K562 (cell line): ENCODE measurements at regions not wholly inside any gene's neighbourhood (a gene's known extent, or its start where the extent isn't known, plus 50 kb on each side); places are given as distances from the start of the nearest gene placed in this dataset.

Source experiments
- ATAC-seq: fragments of 200-7000 bp; cut with Tn5 transposase; 3 replicates; pipeline ENCODE4 v1.9.1; 2020; ENCODE audit warnings: moderate library complexity
- BruUV-seq: library from RNA; stranded (reverse); fragments of 400-500 nt; replicated peaks from 2 replicates; lab custom pipeline; 2021; lab: Mats Ljungman, UMichigan
- CTCF ChIA-PET: fragments of 300-600 bp; formaldehyde crosslinking; extraction: SDS; loops from one replicate; lab custom pipeline; 2021; ENCODE audit warnings: low intra/inter-chr PET ratio; lab: Yijun Ruan, JAX
- POLR2A ChIA-PET: fragments of 300-600, 350-650 bp; sonication (Branson Sonifier 250); formaldehyde crosslinking; extraction: SDS; loops from one replicate; lab custom pipeline; 2021; ENCODE audit warnings: antibody characterized with exemption, inconsistent platforms; lab: Yijun Ruan, JAX
- DNase-seq, 4 experiments: peaks; one replicate each; pipeline versions ENCODE4 v3.0.0 to v3.0.0-alpha.2; 2011 to 2018; ENCODE audit warnings: low spot score in 3 of 4, mixed read lengths in 3 of 4; ENCODE audit errors: extremely low read depth in 1 of 4
- FAIRE-seq: peaks from 2 replicates; lab custom pipeline; 2011; peaks lifted over from hg19 to GRCh38; lab: Jason Lieb, UNC
- H2AFZ ChIP-seq: 2 replicates; pipeline ENCODE4 v1.6.0; 2011; ENCODE audit warnings: low read depth, low read length, control low read depth, inconsistent platforms
- H3K27ac ChIP-seq: fragments of 200-600 bp; 3 replicates; pipeline ENCODE4 v1.8.0; 2011; ENCODE audit warnings: low read depth, mild to moderate bottlenecking, control low read depth, inconsistent platforms, low read length, moderate library complexity, mixed read lengths; ENCODE audit errors: extremely low read depth
- H3K27me3 ChIP-seq, 2 experiments: fragments of 300-600 bp in 1 of 2; 2 replicates in 1 of 2; 3 replicates in 1 of 2; pipeline versions ENCODE4 v1.6.0 to v1.8.0; 2011; ENCODE audit warnings: inconsistent platforms in 2 of 2, low read length in 2 of 2, mild to moderate bottlenecking in 1 of 2, mixed read lengths in 1 of 2, moderate library complexity in 1 of 2; ENCODE audit not compliant: control insufficient read depth in 2 of 2, insufficient read depth in 2 of 2
- H3K36me3 ChIP-seq: fragments of 300-600 bp; 3 replicates; pipeline ENCODE4 v1.8.0; 2011; ENCODE audit warnings: mild to moderate bottlenecking, low read length, inconsistent platforms; ENCODE audit not compliant: control insufficient read depth, insufficient read depth
- H3K4me1 ChIP-seq, 2 experiments: fragments of 200-600 bp in 1 of 2; replicated peaks in 1 of 2; 2 replicates in 1 of 2; 3 replicates in 1 of 2; pipeline versions ENCODE4 v1.5.1 to v1.8.0; 2011; ENCODE audit warnings: inconsistent platforms in 2 of 2, low read length in 2 of 2, mild to moderate bottlenecking in 1 of 2, mixed read lengths in 1 of 2, moderate library complexity in 1 of 2; ENCODE audit not compliant: control insufficient read depth in 2 of 2, insufficient read depth in 2 of 2
- H3K4me2 ChIP-seq: 2 replicates; pipeline ENCODE4 v1.6.1; 2011; ENCODE audit warnings: low read length, control low read depth, inconsistent platforms, mixed read lengths; ENCODE audit not compliant: insufficient read depth
- H3K4me3 ChIP-seq: fragments of 200-600 bp; sonication (generic), shearing (Covaris generic); 2 replicates; pipeline ENCODE4 v1.5.1; 2016; ENCODE audit warnings: control low read depth, inconsistent platforms
- H3K79me2 ChIP-seq: fragments of 200-600 bp; 3 replicates; pipeline ENCODE4 v1.8.0; 2011; ENCODE audit warnings: low read length, inconsistent platforms; ENCODE audit not compliant: control insufficient read depth, insufficient read depth
- H3K9ac ChIP-seq, 2 experiments: 2 replicates each; pipeline versions ENCODE4 v1.6.0 to v1.6.1; 2011; ENCODE audit warnings: low read depth in 2 of 2, low read length in 2 of 2, control low read depth in 1 of 2, inconsistent platforms in 1 of 2, mild to moderate bottlenecking in 1 of 2, mixed read lengths in 1 of 2; ENCODE audit not compliant: insufficient read depth in 1 of 2
- H3K9me1 ChIP-seq: one replicate; pipeline ENCODE4 v1.6.0; 2011; ENCODE audit warnings: inconsistent platforms, mild to moderate bottlenecking, low read length, moderate library complexity; ENCODE audit not compliant: control insufficient read depth, insufficient read depth
- H3K9me3 ChIP-seq: replicated peaks from 2 replicates; pipeline ENCODE4 v1.5.1; 2011; ENCODE audit warnings: low read depth, low read length, inconsistent platforms; ENCODE audit not compliant: control insufficient read depth, insufficient read depth
- H4K20me1 ChIP-seq: replicated peaks from 2 replicates; pipeline ENCODE4 v1.6.1; 2011; ENCODE audit warnings: low read length, inconsistent platforms, mixed read lengths; ENCODE audit not compliant: control insufficient read depth, insufficient read depth
- ATF7 ChIP-seq: fragments of 450-650 bp; IDR thresholded peaks from 2 replicates; pipeline ENCODE4 v1.7.1; 2014; ENCODE audit warnings: mild to moderate bottlenecking, moderate library complexity
- CEBPB ChIP-seq: fragments of 450-650 bp; IDR thresholded peaks from 2 replicates; pipeline ENCODE4 v1.6.1; 2016; ENCODE audit warnings: missing genetic modification characterization, missing compliant biosample characterization
- HOXB6 ChIP-seq: fragments of 250-450 bp; sonication (Bioruptor Pico); IDR thresholded peaks from 2 replicates; pipeline ENCODE4 v1.5.1; 2022; ENCODE audit warnings: mild to moderate bottlenecking, borderline replicate concordance
- ZNF124 ChIP-seq: sonication (generic); formaldehyde crosslinking; IDR thresholded peaks from 2 replicates; pipeline ENCODE4 v1.8.1; 2022; ENCODE audit warnings: missing genetic modification reagents
- ZNF311 ChIP-seq: fragments of 250-450 bp; sonication (Bioruptor Pico); IDR thresholded peaks from 2 replicates; pipeline ENCODE4 v1.4.0; 2020; ENCODE audit warnings: mild to moderate bottlenecking, moderate library complexity
- WGBS: fragments of 100-300 bp; shearing (Covaris generic); methylation state at CpG from one replicate; pipeline ENCODE4 v1.1.6; 2016; ENCODE audit warnings: low coverage, mixed read lengths; ENCODE audit not compliant: insufficient coverage; ENCODE audit errors: missing lambda C conversion rate; 5-methylcytosine and 5-hydroxymethylcytosine counted together
- in situ Hi-C: fragments of 300-500 bp; cut with MboI; formaldehyde crosslinking; loops from 4 replicates; pipeline ENCODE4 v1.15.0; 2018; ENCODE audit warnings: inconsistent platforms, mixed read lengths
- intact Hi-C: fragments of 100-400 bp; cut with micrococcal nuclease; formaldehyde crosslinking; loops from 2 replicates; pipeline ENCODE4 v1.14.2; 2022
- TF ChIP-seq, protein P1 (sequence below), 3 experiments: IDR thresholded peaks in 2 of 3; conservative IDR thresholded peaks in 1 of 3; 2 replicates each; pipeline ENCODE4 v1.5.1; 2011 to 2012; ENCODE audit warnings: low read length in 3 of 3, mild to moderate bottlenecking in 3 of 3, control low read depth in 2 of 3, improper control_type of control experiment in 1 of 3, inconsistent platforms in 1 of 3, low read depth in 1 of 3, mixed read lengths in 1 of 3, moderate library complexity in 1 of 3; ENCODE audit not compliant: insufficient read depth in 2 of 3

DNA sequence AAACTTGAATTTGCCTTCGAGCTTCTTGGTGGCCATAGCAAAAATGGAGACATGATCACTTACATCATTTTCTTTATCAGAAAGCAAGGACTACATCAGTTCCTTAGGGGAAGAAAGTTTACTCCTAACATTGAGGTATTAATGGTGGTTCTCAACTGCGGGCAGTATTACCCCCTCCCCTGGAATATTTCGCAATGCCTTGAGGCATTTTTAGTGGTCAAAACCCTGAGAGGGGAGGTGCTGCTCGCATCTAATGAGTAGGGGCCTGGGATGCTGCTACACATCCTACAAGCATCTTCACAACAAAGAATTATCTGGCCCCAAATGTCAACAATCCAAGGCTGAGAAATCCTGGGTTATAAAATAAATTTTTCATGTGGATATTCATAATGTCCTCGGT is 222.2 kb upstream of the TSHZ2 start:
- Histone ChIP-seq H3K79me2 (no peaks in the 10 kb centered on the region), H3K36me3 (no peaks in the 10 kb centered on the region), H3K9me1 (no peaks in the 10 kb centered on the region)
- in situ Hi-C loops, result no loop called here
- TF ChIP-seq ATF7, result no peak
- TF ChIP-seq, protein P1, sequence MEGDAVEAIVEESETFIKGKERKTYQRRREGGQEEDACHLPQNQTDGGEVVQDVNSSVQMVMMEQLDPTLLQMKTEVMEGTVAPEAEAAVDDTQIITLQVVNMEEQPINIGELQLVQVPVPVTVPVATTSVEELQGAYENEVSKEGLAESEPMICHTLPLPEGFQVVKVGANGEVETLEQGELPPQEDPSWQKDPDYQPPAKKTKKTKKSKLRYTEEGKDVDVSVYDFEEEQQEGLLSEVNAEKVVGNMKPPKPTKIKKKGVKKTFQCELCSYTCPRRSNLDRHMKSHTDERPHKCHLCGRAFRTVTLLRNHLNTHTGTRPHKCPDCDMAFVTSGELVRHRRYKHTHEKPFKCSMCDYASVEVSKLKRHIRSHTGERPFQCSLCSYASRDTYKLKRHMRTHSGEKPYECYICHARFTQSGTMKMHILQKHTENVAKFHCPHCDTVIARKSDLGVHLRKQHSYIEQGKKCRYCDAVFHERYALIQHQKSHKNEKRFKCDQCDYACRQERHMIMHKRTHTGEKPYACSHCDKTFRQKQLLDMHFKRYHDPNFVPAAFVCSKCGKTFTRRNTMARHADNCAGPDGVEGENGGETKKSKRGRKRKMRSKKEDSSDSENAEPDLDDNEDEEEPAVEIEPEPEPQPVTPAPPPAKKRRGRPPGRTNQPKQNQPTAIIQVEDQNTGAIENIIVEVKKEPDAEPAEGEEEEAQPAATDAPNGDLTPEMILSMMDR (IDR thresholded peaks at IDR 0.05 in 2 of 3, conservative IDR thresholded peaks at IDR 0.05 in 1 of 3; ENCODE audit: insufficient read depth in 2 of 3, low read depth in 1 of 3, low read length in 3 of 3), result no peak
- no peak for TF ChIP-seq HOXB6
- peak; percentile 50; the same call in 1 of the 2 replicates for TF ChIP-seq CEBPB (tag)
- no peak for TF ChIP-seq ZNF124
- no peak for TF ChIP-seq ZNF311 (CRISPR knock-in tag)
- TF ChIP-seq, all 486 proteins: peak for 1
- DNase-seq (no peak), ATAC-seq (no peak), FAIRE-seq (no peak)
- no peaks in the 10 kb centered on the region for H3K4me1 ChIP-seq
- 0% methylated on average over 5 of the region's 5 CpGs for WGBS
- no peak overlapping the region for H3K27ac ChIP-seq
- CTCF ChIA-PET, result no interaction called here
- no peak overlapping the region for H3K4me3 ChIP-seq
- no peak overlapping the region for H3K4me2 ChIP-seq
- intact Hi-C loops, result no loop called here
- H2AFZ ChIP-seq, result no peak overlapping the region
- no peaks in the 10 kb centered on the region for H3K27me3 ChIP-seq
- H3K9me3 ChIP-seq, result no peaks in the 10 kb centered on the region
- no peaks in the 10 kb centered on the region for H4K20me1 ChIP-seq
- H3K9ac ChIP-seq, result no peak overlapping the region
- BruUV-seq, result no TSS peak
- POLR2A ChIA-PET, result no interaction called here
